Kidney epithelial cell (primary cell): ENCODE measurements at regions not wholly inside any gene's neighbourhood (a gene's known extent, or its start where the extent isn't known, plus 50 kb on each side); places are given as distances from the start of the nearest gene placed in this dataset.

ENCODE experiments used
- DNase-seq: peaks from one replicate; pipeline ENCODE4 v3.0.0-alpha.2; 2010; ENCODE audit warnings: low read depth
- H3K27me3 ChIP-seq: 2 replicates; pipeline ENCODE4 v1.6.0; 2011; ENCODE audit warnings: low read length; ENCODE audit not compliant: control insufficient read depth, insufficient read depth
- H3K36me3 ChIP-seq: 2 replicates; pipeline ENCODE4 v1.5.1; 2011; ENCODE audit warnings: low read length; ENCODE audit not compliant: control insufficient read depth, insufficient read depth
- H3K4me3 ChIP-seq: 2 replicates; pipeline ENCODE4 v1.5.1; 2011; ENCODE audit warnings: low read depth, mild to moderate bottlenecking, control low read depth, low read length
- TF ChIP-seq, protein P1 (sequence below): IDR thresholded peaks from 2 replicates; pipeline ENCODE4 v1.5.1; 2011; ENCODE audit warnings: mild to moderate bottlenecking, moderate library complexity, low read length, control low read depth, inconsistent platforms; ENCODE audit not compliant: insufficient read depth, poor library complexity, severe bottlenecking

DNA sequence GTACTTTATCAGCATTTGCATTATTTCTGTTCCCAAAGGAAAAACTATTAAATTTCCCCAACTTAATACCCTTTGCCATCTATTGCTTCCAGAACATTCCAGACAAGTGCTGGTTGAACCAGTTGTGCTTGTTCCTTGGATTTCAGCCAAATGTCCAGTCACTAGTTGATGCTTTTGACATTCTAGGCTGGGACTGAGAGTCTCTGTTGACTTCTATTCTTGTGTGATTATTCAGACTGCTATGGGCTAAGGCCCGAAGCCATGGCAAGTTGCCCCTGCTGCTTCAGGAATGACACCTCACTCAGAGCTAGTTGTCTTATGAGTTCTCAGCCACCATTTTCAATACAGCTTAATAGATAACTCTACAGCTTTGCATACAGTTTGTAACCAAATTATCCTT lies 458.1 kb upstream of the ARGLU1 start:
- no peaks in the 10 kb centered on the region for H3K27me3 ChIP-seq
- DNase-seq = no peak
- TF ChIP-seq, protein P1, sequence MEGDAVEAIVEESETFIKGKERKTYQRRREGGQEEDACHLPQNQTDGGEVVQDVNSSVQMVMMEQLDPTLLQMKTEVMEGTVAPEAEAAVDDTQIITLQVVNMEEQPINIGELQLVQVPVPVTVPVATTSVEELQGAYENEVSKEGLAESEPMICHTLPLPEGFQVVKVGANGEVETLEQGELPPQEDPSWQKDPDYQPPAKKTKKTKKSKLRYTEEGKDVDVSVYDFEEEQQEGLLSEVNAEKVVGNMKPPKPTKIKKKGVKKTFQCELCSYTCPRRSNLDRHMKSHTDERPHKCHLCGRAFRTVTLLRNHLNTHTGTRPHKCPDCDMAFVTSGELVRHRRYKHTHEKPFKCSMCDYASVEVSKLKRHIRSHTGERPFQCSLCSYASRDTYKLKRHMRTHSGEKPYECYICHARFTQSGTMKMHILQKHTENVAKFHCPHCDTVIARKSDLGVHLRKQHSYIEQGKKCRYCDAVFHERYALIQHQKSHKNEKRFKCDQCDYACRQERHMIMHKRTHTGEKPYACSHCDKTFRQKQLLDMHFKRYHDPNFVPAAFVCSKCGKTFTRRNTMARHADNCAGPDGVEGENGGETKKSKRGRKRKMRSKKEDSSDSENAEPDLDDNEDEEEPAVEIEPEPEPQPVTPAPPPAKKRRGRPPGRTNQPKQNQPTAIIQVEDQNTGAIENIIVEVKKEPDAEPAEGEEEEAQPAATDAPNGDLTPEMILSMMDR = no peak

DNA sequence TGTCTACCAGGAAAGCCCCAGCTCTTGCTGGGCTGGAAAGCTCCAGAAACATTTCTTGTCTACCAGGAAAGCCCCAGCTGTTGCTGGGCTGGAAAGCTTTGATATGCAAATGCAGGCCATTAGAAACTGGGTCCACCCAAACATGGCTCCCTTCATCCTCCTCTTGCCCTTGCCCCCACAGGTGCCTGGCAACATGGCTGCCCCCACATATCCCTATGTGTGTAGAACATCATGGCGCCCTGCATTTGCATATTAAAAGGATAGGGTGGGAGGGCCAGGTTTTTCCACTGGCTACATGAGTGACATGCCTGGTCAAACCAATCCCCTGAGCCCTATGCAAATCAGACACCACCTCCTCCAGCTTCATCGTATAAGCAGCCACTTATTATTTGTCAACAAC lies 455.4 kb upstream of the ARGLU1 start:
- no peaks in the 10 kb centered on the region for H3K27me3 ChIP-seq
- no peak for DNase-seq
- H3K36me3 ChIP-seq = no peaks in the 10 kb centered on the region
- TF ChIP-seq, protein P1 = no peak
- no peak overlapping the region for H3K4me3 ChIP-seq

More for the DNA sequence above, 458.1 kb upstream of the ARGLU1 start:
- Histone ChIP-seq H3K36me3 (no peaks in the 10 kb centered on the region), H3K4me3 (no peak overlapping the region)

DNA sequence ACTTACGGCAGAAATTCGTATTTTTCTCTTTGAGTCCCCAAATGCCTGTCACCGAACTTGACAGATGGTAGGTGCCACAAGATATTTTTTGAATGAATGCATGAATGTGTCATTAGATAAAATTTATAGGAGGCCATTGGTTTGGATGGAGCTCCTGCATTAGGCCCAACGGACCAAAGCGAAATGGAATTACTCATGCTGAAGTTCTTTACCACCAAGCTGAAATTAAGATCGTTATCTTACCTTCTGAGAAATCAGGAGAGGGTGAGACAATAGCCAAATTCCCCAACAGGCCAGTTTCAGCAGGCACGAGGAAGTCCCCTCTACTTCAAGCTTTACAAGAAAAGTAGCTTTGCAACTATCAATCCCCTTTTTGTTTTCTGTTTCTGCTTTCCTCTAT lies 452.5 kb upstream of the ARGLU1 start:
- TF ChIP-seq, protein P1 = no peak
- DNase-seq = no peak
- no peak overlapping the region for H3K4me3 ChIP-seq

DNA sequence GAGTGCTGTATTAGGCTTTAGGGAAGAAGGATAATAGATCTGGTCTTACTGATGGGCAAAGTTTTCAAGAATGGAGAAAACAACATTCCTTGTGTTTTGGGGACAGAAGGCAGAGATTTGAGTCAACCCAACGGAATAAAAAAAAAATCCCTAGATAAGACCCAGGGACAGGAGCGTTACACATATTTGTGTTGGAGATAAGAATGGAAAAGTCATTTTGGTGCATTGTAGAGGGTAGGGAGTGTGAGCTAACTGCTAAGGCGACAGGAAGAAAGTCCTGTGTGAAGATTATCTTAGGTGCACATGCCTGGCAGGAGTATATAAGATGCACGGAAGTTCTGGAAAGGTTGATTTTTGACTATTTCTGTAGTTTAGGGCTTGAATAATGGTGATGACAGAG lies 450.3 kb upstream of the ARGLU1 start:
- TF ChIP-seq, protein P1 = no peak
- Histone ChIP-seq H3K27me3 (no peaks in the 10 kb centered on the region), H3K36me3 (no peaks in the 10 kb centered on the region), H3K4me3 (no peak overlapping the region)
- no peak for DNase-seq

More for the DNA sequence above, 452.5 kb upstream of the ARGLU1 start:
- no peaks in the 10 kb centered on the region for H3K27me3 ChIP-seq
- H3K36me3 ChIP-seq = no peaks in the 10 kb centered on the region

DNA sequence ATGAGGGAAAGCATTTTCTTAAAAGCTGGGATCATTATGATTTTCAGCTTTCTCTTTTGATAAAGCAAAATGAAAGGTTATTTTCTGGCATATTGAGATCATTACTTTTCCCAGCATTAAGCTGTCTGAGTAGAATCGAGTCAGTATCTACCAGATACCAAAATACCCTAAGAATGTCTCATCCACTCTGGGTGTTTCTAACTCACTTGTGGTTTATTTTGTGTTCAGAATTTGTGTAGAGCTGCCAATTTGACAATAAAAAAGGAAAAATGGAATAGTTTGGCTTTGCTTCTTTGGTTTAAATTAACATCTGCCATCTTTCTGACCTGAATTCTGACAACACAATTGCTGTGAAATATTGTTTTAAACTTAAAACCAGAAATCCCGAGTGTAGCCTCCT lies 438.7 kb upstream of the ARGLU1 start:
- no peak overlapping the region for H3K4me3 ChIP-seq
- TF ChIP-seq, protein P1 = no peak
- H3K27me3 ChIP-seq = no peaks in the 10 kb centered on the region
- DNase-seq = no peak
- H3K36me3 ChIP-seq = no peaks in the 10 kb centered on the region

DNA sequence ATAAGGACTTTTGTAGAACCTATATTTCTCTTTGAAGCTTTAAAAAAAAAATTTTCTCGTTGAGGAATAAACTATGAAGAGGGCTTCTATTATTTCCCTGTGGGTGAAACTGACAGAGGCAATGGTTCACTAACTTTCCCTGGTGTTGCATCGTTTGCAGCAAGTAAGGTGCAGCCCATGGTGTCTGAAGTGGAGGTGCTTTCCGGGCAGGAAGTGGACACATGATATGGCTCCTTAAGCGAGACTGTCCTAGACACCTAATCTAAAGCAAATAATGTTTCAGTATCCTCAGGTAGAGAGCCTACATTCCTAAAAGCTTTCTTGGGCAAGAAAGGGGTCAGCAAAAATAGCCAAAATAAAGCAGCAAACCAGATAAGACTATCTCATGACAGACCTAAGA lies 437.6 kb upstream of the ARGLU1 start:
- TF ChIP-seq, protein P1 = no peak
- H3K27me3 ChIP-seq = no peaks in the 10 kb centered on the region

More for the DNA sequence above, 437.6 kb upstream of the ARGLU1 start:
- no peak for DNase-seq
- no peak overlapping the region for H3K4me3 ChIP-seq
- H3K36me3 ChIP-seq = no peaks in the 10 kb centered on the region
